HG03095 (cell line): ENCODE measurements at regions not wholly inside any gene's neighbourhood (a gene's known extent, or its start where the extent isn't known, plus 50 kb on each side); places are given as distances from the start of the nearest gene placed in this dataset.
"Not testable (repeated sequence)": the region's sequence is repeated elsewhere in the genome, so short reads cannot be mapped to it uniquely, and the experiment has no call there.

ENCODE experiments used
- ATAC-seq: cut with Tn5 transposase; IDR thresholded peaks from one replicate; pipeline ENCODE4 v1.9.1; 2021; ENCODE audit warnings: moderate library complexity; ENCODE audit not compliant: unreplicated experiment

DNA sequence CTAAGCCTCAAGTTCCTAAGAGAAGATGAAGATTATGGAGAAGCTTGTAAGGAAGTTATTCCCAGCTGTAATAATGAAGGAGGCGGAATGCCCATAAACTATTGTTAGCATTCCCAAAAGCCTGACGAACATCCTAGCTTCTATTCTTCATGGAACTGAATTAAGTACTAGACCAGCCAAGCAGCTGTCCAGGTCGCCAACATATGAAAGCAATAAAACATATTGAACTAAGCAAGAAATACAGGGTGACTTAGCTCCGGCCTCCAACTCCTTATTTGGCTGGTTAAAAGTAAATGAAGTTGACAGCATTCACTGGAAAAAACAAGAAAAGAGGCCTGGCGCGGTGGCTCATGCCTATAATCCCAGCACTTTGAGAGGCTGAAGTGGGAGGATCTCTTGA, 174.0 kb upstream of the TPM1 start:
- ATAC-seq: no peak

DNA sequence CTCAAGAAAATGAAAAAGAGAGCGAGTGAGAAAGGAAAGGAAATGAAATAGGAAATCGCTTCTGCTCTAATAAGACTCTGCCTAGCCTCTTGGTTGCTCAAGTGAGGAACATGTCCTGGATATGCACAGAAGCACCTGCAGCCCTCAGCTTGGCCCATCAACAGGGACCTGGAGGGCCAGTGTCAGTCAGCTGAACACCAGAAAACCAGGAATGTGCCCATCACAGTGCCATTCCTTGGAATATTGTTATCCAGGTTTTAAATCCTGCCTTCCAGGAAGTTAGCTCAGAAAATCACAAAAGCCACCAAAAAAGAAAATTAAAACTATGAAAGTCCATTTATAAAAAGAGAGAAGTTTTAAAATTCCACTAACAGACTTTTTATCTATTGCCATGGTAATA, 173.4 kb upstream of the TPM1 start:
- no peak for ATAC-seq

DNA sequence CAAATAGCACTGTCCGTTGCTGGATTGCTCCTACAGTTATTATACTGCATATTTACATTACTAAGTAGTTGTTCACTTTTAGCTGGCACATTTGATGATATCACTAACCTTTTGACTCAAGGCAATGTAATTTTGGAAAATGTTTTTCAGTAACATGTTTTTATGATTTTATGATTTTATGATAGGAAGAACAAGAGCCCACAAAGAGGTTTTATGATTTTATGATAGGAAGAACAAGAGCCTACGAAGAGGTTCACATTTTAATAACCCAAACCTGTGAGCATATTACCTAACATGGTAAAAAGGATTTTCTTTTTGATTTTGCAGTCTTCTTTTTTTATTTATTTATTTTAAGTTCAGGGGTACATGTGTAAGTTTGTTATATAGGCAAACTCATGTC, 172.3 kb upstream of the TPM1 start:
- no peak for ATAC-seq

DNA sequence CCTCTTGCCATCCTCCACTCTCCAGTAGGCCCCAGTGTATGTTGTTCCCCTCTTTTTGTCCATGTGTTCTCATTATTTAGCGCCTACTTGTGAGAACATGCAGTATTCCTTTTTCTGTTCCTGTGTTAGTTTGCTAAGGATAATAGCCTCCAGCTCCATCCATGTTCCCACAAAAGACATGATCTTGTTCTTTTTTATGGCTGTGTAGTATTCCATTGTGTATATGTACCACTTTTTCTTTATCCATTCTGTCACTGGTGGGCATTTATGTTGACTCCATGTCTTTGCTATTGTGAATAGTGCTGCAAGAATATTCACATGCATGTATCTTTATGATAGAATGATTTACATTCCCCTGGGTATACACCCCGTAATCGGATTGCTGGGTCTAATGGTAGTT, 171.8 kb upstream of the TPM1 start:
- not testable (repeated sequence) for ATAC-seq

DNA sequence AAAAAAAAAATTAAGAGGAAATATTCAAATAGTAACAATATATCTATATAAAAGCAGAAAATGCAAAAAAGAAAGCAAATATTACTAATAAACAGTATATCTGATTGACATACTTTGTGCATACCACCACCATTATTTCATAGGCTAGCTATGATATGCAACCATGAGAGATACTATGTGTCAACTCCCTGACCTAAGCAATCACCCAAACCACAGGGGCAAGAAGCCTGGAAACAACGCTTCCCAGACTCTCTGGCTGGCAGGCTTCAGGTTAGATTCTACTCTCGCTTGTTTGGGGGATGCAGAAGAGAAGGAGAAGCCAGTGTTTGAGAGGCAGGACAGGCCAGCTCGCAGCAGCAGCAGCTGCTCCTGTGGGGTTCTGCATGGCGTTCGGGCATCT, 169.3 kb upstream of the TPM1 start:
- ATAC-seq: no peak

DNA sequence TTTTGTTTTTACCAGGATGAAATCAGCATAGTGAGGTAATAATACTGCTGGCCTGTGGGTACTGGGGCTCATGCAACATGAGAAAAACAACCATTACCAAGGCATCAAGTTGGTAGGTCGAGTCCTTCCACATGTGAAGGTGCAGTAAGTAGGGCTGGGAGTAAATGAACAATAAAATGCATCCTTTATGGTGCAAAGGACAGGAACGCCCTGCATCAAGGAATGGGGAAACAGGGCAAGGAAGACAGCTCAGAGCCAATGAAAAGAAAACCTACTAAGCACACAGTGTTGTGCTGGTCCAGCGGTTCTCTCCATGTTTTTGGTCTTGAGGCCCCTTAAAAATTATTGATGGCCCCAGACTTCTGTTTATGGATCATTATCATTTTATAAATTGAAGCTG, 168.5 kb upstream of the TPM1 start:
- no peak for ATAC-seq

DNA sequence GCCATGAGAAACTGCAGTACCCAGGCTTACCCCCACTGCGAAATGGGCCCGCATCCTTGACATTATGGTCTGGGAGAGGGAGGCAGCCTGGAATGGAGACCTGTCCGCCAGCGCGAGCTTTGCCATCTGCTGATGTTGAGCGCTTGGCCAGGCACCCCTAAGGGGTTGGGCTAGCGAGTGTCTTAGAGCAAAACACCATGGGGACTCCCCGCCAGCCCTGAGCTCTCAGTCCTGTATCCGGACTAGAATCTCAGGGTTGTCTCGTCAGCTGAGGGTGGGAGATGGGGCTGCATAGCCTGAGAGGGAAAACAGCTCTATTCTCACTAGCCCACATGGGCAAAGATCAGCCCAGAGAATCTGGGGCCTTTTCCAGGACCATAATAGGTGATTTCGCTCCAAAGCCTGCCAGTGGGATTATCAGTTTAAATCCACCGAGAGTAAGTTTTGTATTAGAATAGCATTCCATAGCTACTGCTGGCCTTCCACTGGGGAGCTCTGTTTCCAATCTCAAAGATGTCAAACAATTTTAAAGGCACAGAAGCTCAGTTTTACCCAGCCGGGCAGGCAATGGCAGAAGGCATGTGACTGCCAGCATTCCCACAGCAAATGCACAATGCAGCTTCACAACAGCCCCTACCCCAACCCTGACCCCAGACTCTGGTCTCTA, 167.5 kb upstream of the TPM1 start:
- no peak for ATAC-seq

DNA sequence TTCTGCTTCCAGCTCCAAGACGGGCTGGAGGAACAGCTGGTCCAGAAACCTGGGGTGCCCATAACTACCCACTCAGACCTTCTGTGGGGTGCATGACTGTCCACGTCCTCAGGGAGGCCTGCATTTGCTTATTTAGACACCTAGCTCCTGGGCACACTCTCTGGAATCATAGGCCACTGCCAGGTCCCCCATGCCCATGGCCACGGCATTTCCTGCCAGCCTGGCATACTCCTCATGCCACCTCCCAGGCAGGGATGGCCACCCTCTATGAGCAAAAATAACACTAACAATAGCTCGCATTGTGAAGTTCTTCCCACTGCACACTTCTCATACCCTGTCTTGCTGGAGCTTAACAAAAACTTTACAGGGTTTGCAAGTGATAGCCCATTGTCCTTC, 166.9 kb upstream of the TPM1 start:
- ATAC-seq: no peak

DNA sequence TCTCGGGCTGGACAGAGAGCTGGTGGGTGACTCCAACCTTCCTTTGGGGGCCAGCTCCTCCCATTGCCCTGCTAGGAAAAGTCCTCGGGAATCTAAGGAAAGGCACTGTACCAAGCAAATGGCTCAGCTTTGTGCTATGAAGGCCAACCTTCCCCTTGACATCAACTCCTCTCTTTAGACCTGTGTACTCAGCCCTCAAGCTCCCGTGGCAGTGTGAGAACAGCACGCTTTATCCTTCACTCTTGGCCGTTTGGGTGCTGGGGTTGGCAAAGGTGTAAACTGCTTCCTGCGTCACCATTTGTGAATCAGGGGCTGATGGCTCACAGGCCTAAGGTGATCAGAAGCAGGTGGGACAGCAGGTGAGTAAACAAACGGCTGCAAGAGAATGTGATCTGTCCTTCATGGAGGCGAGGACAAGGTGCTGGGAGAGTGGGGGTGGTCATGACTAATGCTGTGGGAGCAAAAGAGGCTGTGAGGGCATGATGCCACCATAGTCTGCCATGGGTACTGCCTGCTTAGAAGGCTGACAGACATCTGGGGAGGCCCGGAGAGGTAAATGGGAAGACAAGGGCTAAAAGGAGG, 165.2 kb upstream of the TPM1 start:
- ATAC-seq: no peak

DNA sequence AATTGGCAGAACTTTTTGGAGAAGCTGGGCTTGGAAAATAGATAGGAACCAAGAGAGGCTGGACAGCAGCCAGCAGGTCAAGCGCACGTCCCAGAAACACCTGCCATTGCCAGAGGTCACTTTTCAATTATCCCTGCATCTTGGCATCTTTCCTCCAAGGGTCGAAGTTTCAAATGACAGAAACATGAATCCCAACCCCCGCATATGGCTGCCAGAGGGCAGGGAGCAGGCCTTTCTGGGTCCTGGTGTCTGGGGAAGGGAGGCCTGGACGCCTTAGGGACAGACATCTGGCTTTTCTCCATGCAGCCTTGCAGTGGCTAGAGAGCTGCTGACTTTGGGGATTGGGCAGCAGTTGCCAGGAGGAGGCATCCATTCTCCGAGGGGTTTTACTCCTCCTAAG, 164.5 kb upstream of the TPM1 start:
- no peak for ATAC-seq

DNA sequence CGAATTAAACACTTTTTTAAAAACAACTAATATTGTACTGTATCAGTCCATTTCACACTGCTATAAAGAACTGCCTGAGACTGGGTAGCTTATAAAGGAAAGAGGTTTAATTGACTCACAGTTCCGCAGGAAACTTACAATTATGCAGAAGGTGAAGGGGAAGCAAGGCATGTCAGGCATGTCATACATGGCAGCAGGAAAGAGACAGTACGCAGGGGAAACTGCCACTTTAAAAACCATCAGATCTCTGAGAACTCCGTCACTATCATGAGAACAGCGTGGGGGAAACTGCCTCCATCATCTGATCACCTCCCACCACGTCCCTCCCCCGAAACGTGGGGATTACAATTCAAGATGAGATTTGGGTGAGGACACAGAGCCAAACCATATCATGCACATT, 162.8 kb upstream of the TPM1 start:
- no peak for ATAC-seq

DNA sequence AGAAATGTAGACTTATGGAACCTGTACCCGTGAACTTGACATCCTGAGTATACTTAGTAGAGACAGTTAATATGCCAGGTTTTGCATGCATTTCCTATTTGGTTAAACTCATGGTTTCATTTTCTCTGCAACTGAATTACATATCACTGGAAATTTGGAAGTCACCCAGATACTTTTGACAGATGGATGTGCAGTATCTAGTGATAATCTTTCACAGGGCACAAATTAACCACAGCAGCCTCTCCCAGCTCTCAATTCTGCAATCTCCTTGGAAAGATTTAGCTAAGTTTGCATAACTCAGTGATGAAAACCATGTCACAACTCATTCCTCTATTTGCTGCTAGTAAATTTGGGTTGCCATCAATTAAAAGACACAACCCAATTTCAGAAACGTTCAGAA, 162.3 kb upstream of the TPM1 start:
- no peak for ATAC-seq

DNA sequence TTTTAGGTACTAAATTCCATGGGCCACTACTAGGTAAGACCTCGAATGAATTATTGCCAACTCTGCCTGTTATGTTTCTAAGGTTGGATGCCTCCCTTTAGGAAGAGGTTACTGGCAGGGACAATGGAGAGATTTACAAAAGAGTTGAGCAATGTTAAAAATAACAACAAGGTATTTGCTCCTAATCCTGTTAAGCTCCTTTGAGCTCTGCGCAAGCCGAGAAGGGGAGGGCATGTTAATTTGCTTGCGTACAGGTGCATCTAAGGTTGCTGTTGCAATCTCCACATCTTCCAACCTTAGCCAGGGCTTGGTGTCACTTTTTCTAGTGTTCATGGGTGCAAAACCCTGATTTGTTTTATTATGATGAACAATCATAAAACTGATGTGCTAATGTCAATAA, 161.5 kb upstream of the TPM1 start:
- no peak for ATAC-seq

DNA sequence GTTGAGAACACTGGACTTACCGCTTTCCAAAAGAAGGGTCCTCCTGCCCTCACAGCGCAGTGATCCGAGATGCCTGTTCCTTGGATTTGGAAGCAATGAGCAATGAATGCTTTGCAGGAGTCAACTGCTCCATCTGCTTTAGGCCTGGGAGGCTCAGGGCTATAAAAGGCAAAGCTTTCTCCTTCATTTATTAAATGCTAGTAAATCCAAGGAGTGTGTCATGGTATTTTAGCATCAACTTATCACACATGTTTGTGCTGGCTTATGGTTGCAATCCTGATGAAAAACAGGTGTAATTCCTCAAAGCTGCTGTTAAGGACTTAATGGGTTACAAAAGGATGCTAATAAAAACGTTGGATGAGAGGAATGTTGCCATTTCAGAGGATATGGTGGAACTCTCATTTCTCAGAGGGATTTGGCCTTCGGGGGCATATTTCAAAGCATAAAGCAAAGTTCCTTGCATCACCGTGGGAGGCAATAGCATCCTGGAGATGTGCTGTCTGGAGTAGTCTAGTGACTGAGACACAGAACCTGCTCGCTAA, 158.5 kb upstream of the TPM1 start:
- ATAC-seq: no peak

DNA sequence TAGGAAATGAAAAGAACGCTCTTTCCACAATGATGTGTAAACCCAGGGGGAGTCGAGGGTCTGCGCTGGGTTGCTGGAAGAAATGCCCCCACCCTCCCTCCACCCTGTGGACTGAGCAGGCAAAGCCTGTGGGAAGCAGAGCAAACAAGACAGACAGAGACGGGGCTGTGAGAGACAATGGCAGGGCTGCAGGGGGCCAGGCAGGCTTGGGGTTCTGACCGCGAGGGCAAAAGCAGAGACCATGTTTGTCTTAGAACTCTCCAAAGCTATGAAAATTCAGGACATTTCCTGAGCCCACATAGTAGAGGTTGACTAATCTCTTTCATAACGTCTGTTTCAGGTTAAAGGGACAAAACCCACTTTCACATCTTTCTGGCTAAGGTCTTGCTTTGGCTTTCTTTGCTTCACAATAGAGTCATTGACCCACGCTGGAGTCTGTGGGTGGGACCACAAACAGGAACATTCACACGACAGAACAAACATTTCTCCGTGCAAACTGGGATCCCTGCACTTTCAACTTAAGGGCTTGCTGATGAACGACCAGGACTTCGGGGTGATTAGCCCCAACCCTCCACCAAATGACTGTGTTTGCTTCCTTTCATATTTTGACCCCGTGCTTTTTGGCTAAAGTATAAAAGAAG, 156.0 kb upstream of the TPM1 start:
- ATAC-seq: no peak

DNA sequence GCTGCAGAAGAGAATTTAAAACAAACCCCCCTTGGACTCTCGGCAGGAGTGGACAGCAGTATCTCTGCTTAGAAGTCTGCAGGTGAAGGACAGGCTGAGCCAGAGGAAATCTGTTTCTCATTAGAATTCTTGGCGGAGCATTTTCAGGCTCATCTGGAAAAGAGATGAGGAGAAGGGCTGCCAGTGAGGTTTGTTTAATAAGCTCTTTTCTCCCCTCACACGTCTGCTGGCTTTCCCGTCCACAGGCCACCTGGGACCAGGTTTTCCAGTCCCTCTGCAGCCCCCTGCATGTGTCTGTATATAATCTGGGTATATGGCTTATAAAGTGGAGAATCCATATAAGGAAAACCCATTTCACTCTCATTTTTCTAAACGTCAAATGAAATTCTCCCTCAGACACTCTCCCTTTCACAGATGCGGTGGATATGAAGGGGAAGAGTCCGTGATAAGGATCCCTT, 155.4 kb upstream of the TPM1 start:
- ATAC-seq: no peak

DNA sequence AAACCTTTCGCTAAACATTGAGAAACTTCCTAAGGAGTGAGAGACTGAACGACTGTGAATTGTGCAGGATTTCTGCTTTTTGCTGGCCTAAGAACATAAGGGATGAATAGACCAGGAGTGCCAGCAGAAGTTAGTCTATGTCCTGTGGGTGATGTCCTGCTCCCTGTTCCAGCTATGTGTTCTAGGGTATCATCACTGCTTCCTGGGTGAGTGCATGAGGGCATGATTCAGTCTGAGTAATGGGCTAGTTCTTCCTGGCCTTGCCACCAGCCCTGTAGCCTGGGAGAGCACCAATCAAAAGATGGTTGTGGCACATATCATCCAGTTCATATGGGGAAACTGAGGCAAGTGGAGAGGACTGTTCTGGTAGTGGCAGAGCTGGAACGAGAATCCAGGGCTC, 153.9 kb upstream of the TPM1 start:
- no peak for ATAC-seq

DNA sequence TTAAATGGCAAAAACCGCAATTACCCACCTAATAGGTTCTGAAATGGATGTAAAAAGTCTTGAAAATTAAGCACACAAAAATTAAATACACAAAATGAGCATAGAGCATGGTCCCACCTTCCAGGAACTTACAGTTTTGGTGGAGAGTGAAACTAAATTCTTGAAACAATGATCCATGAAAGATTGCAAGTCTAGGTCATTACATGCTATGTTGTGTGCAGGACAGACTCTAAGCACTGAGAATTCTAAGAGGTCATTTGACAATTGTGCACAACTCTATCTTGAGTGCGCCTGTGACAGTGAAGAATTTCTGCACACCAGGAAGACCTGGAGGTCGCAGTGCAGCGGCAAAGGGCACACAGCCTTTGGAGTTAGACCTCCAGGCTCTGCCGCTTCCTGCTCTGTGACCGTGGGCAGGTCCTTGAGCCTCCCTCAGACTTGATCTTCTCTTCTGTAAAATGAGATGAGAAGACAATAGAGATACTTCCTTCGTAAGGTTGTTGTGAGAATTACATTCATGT, 153.3 kb upstream of the TPM1 start:
- no peak for ATAC-seq

DNA sequence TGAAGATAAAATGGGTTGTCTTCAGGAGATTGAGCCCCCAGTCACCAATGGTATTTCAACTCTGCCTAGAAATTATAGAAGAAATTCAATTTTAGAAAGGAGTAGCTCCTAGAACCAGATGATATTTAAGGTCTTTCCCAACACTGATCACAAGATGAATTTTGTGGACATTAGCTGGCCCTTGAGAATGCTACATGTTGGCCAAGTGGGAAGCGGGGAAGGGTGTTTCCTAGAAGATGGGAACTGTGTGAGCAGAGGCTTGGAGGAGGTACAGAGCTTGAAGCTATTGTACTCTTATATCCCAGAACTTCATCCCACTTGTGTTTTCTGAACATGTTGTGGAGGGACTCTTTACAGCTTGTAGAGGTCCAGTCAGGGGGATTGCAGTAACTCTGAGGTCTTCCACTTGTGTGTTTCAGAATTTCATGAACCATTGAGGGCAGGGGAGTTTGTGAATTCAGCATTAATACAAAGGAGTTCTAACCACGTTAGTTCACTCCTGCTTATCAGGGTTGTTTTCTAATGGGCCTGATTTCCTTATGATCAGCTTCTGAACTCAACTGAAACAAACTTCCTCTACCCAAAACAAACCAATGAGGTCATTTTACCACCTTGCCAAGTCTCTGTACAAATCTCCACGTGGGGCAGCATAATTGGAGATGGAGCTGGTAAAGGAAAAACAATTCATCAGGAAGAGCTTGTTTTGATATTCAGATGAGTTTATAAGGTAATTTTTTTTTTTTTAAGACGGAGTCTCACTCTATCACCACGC, 152.6 kb upstream of the TPM1 start:
- ATAC-seq: no peak

DNA sequence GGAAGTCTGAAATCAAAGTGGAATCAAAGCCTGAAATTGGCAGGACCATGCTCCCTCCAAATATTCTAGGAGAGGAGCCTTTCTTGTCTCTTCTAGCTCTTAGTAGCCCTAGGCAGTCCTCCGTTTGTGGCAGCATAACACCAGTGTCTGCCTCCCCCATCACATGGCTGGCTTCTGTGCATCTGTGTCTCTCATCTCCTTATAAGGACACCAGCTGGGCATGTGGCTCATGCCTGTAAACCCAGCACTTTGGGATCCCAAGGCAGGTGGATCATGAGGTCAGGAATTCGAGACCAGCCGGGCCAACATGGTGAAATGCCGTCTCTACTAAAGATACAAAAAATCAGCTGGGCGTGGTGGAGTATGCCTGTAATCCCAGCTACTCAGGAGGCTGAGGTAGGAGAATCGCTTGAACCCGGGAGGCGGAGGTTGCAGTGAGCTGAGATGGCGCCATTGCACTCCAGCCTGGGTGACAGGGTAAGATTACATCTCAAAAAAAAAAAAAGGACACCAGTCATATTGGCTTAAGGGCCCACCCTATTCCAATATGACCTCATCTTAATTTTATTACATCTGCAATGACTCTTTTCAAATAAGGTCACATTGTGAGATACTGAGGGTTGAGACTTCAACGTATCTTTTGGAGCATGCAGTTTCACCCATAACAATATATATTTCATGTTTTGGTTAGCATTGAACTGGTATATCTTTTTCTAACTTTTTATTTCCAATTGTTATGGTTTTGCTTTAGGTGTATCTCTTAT, 148.0 kb upstream of the TPM1 start:
- ATAC-seq: no peak
